Islet of Langerhans (tissue), 1 donor: ENCODE measurements at regions not wholly inside any gene's neighbourhood (a gene's known extent, or its start where the extent isn't known, plus 50 kb on each side); places are given as distances from the start of the nearest gene placed in this dataset.
A peak's percentile ranks its signal among the peaks of the same experiment; 100 is the strongest.

Experiments
- FAIRE-seq: peaks from one replicate; lab custom pipeline; 2011; peaks lifted over from hg19 to GRCh38; lab: Jason Lieb, UNC

- FAIRE-seq, result no peak
These were observed 133.1 kb upstream of the RIPOR2 start for GRCh38 chr6:25068866-25069265.

GRCh38 chr6:25070547-25071366 is 135.0 kb upstream of the RIPOR2 start:
- peak; percentile 94 for FAIRE-seq

GRCh38 chr6:25078141-25078540 is 142.4 kb upstream of the RIPOR2 start:
- no peak for FAIRE-seq

- no peak for FAIRE-seq
These were observed 148.2 kb upstream of the RIPOR2 start for GRCh38 chr6:25083784-25084507.

- FAIRE-seq, result no peak
These were observed 148.7 kb upstream of the RIPOR2 start for GRCh38 chr6:25084508-25084833.

- FAIRE-seq, result no peak
These were observed 150.0 kb upstream of the RIPOR2 start for GRCh38 chr6:25085756-25086155.

GRCh38 chr6:25086500-25087091 is 150.8 kb upstream of the RIPOR2 start:
- no peak for FAIRE-seq

GRCh38 chr6:25088513-25088912 is 152.8 kb upstream of the RIPOR2 start:
- no peak for FAIRE-seq

GRCh38 chr6:25089442-25089841 is 153.7 kb upstream of the RIPOR2 start:
- FAIRE-seq, result no peak

- no peak for FAIRE-seq
These were observed 159.0 kb upstream of the RIPOR2 start for GRCh38 chr6:25094726-25095125.

- FAIRE-seq, result no peak
These were observed 164.5 kb upstream of the RIPOR2 start for GRCh38 chr6:25100288-25100687.

- no peak for FAIRE-seq
These were observed 167.8 kb upstream of the RIPOR2 start for GRCh38 chr6:25103603-25104002.

GRCh38 chr6:25105070-25105925 is 169.5 kb upstream of the RIPOR2 start:
- no peak for FAIRE-seq

- no peak for FAIRE-seq
These were observed 171.5 kb upstream of the RIPOR2 start for GRCh38 chr6:25107218-25107617.

- FAIRE-seq, result no peak
These were observed 167.4 kb upstream of the CARMIL1 start for GRCh38 chr6:25111782-25112181.

GRCh38 chr6:25112322-25112773 is 166.8 kb upstream of the CARMIL1 start:
- no peak for FAIRE-seq

- no peak for FAIRE-seq
These were observed 165.7 kb upstream of the CARMIL1 start for GRCh38 chr6:25113436-25113835.

- no peak for FAIRE-seq
These were observed 161.1 kb upstream of the CARMIL1 start for GRCh38 chr6:25118038-25118437.

- FAIRE-seq, result no peak
These were observed 158.0 kb upstream of the CARMIL1 start for GRCh38 chr6:25121186-25121585.

- FAIRE-seq, result no peak
These were observed 157.2 kb upstream of the CARMIL1 start for GRCh38 chr6:25122001-25122400.

GRCh38 chr6:25122622-25123237 is 156.4 kb upstream of the CARMIL1 start:
- no peak for FAIRE-seq

GRCh38 chr6:25124216-25124715 is 154.9 kb upstream of the CARMIL1 start:
- no peak for FAIRE-seq
